IMR-90 (cell line): ENCODE measurements at regions not wholly inside any gene's neighbourhood (a gene's known extent, or its start where the extent isn't known, plus 50 kb on each side); places are given as distances from the start of the nearest gene placed in this dataset.

Experiments used
- ATAC-seq: fragments of 200-7000 bp; cut with Tn5 transposase; 2 replicates; pipeline ENCODE4 v1.9.1; 2020; ENCODE audit warnings: low read depth, mild to moderate bottlenecking, moderate library complexity
- BruUV-seq: library from RNA; stranded (reverse); fragments of 400-500 nt; replicated peaks from 2 replicates; lab custom pipeline; 2021; lab: Mats Ljungman, UMichigan
- CTCF ChIA-PET: fragments of 300-600 bp; formaldehyde crosslinking; extraction: SDS; loops from one replicate; lab custom pipeline; 2021; ENCODE audit warnings: antibody characterized with exemption; lab: Yijun Ruan, JAX
- POLR2A ChIA-PET: fragments of 300-600 bp; sonication (Branson Sonifier 250); formaldehyde crosslinking; loops from one replicate; lab custom pipeline; 2022; ENCODE audit warnings: antibody characterized with exemption; ENCODE audit not compliant: unreplicated experiment; lab: Charles Lee
- DNase-seq: peaks from one replicate; pipeline ENCODE4 v3.0.0; 2013
- H2AFZ ChIP-seq: replicated peaks from 2 replicates; pipeline ENCODE3; 2013; ENCODE audit warnings: low read length, mild to moderate bottlenecking; ENCODE audit not compliant: poor library complexity
- H2AK5ac ChIP-seq: 2 replicates; pipeline ENCODE4 v1.6.1; 2013; ENCODE audit warnings: low read depth, low read length, inconsistent platforms
- H2AK9ac ChIP-seq: replicated peaks from 2 replicates; pipeline ENCODE3; 2013; ENCODE audit warnings: mild to moderate bottlenecking, low read depth, low read length, moderate library complexity; ENCODE audit not compliant: poor library complexity
- H2BK120ac ChIP-seq: 2 replicates; pipeline ENCODE4 v1.6.1; 2013; ENCODE audit warnings: low read depth, low read length, inconsistent platforms
- H2BK15ac ChIP-seq: 3 replicates; pipeline ENCODE4 v1.6.1; 2013; ENCODE audit warnings: low read depth, low read length, inconsistent platforms
- H2BK20ac ChIP-seq: 2 replicates; pipeline ENCODE4 v1.6.1; 2013; ENCODE audit warnings: low read depth, mild to moderate bottlenecking, inconsistent platforms, low read length, moderate library complexity
- H2BK5ac ChIP-seq: 2 replicates; pipeline ENCODE4 v1.6.1; 2013; ENCODE audit warnings: mild to moderate bottlenecking, low read depth, low read length, inconsistent platforms; ENCODE audit not compliant: poor library complexity, severe bottlenecking
- H3K14ac ChIP-seq: replicated peaks from 2 replicates; pipeline ENCODE4 v1.6.1; 2013; ENCODE audit warnings: low read depth, low read length, inconsistent platforms
- H3K18ac ChIP-seq: 2 replicates; pipeline ENCODE4 v1.6.1; 2013; ENCODE audit warnings: low read depth, low read length, control low read depth
- H3K23ac ChIP-seq: 2 replicates; pipeline ENCODE4 v1.6.1; 2013; ENCODE audit warnings: low read depth, low read length, inconsistent platforms
- H3K27ac ChIP-seq: 2 replicates; pipeline ENCODE4 v1.5.1; 2013; ENCODE audit warnings: mild to moderate bottlenecking, control low read depth, low read length; ENCODE audit not compliant: insufficient read depth
- H3K27me3 ChIP-seq: 2 replicates; pipeline ENCODE4 v1.6.1; 2013; ENCODE audit warnings: low read length; ENCODE audit not compliant: control insufficient read depth, insufficient read depth
- H3K36me3 ChIP-seq: 2 replicates; pipeline ENCODE4 v1.6.1; 2013; ENCODE audit warnings: low read length, mixed read lengths; ENCODE audit not compliant: control insufficient read depth, insufficient read depth
- H3K4ac ChIP-seq: 2 replicates; pipeline ENCODE4 v1.6.1; 2013; ENCODE audit warnings: low read depth, low read length, inconsistent platforms
- H3K4me1 ChIP-seq: 2 replicates; pipeline ENCODE4 v1.6.1; 2013; ENCODE audit warnings: low read length, mixed read lengths; ENCODE audit not compliant: control insufficient read depth, insufficient read depth
- H3K4me2 ChIP-seq: 2 replicates; pipeline ENCODE4 v1.6.1; 2013; ENCODE audit warnings: low read depth, mild to moderate bottlenecking, control low read depth, low read length, moderate library complexity
- H3K4me3 ChIP-seq: 2 replicates; pipeline ENCODE4 v1.5.1; 2013; ENCODE audit warnings: low read depth, mild to moderate bottlenecking, control low read depth, low read length, moderate library complexity; ENCODE audit not compliant: insufficient read depth
- H3K56ac ChIP-seq: 2 replicates; pipeline ENCODE4 v1.6.1; 2013; ENCODE audit warnings: low read length, inconsistent platforms; ENCODE audit not compliant: insufficient read depth; ENCODE audit errors: extremely low read depth
- H3K79me1 ChIP-seq, 2 experiments: 2 replicates each; pipeline ENCODE4 v1.6.1; 2013; ENCODE audit warnings: low read length in 2 of 2, inconsistent platforms in 1 of 2, low read depth in 1 of 2
- H3K9ac ChIP-seq: 2 replicates; pipeline ENCODE4 v1.6.1; 2013; ENCODE audit warnings: low read depth, low read length, control low read depth
- H3K9me1 ChIP-seq: 2 replicates; pipeline ENCODE4 v1.6.1; 2013; ENCODE audit warnings: low read length, inconsistent platforms; ENCODE audit not compliant: insufficient read depth
- H3K9me3 ChIP-seq: 2 replicates; pipeline ENCODE4 v1.6.1; 2013; ENCODE audit warnings: low read length; ENCODE audit not compliant: control insufficient read depth, insufficient read depth
- H4K20me1 ChIP-seq: 2 replicates; pipeline ENCODE4 v1.6.1; 2013; ENCODE audit warnings: low read length, inconsistent platforms; ENCODE audit not compliant: insufficient read depth
- H4K5ac ChIP-seq: 2 replicates; pipeline ENCODE4 v1.6.1; 2013; ENCODE audit warnings: mild to moderate bottlenecking, low read depth, low read length, control low read depth
- H4K8ac ChIP-seq, 2 experiments: 2 replicates each; pipeline ENCODE4 v1.6.1; 2013; ENCODE audit warnings: low read depth in 2 of 2, low read length in 2 of 2, control low read depth in 1 of 2, inconsistent platforms in 1 of 2
- H4K91ac ChIP-seq: 2 replicates; pipeline ENCODE4 v1.6.1; 2013; ENCODE audit warnings: low read depth, low read length, inconsistent platforms; ENCODE audit not compliant: insufficient read depth
- BHLHE40 ChIP-seq: fragments of 150-350 bp; IDR thresholded peaks from 2 replicates; pipeline ENCODE4 v1.6.1; 2016; ENCODE audit warnings: mild to moderate bottlenecking, low read depth, low read length
- CEBPB ChIP-seq: IDR thresholded peaks from 2 replicates; pipeline ENCODE4 v1.6.1; 2012; ENCODE audit warnings: low read depth, low read length, improper control_type of control experiment
- CHD1 ChIP-seq: IDR thresholded peaks from 2 replicates; pipeline ENCODE4 v1.6.1; 2012; ENCODE audit warnings: low read depth, low read length, improper control_type of control experiment
- FOS ChIP-seq: fragments of 150-350 bp; IDR thresholded peaks from 2 replicates; pipeline ENCODE4 v1.6.1; 2016; ENCODE audit warnings: low read depth, low read length
- MAFK ChIP-seq: IDR thresholded peaks from 2 replicates; pipeline ENCODE4 v1.6.1; 2012; ENCODE audit warnings: low read depth, low read length, improper control_type of control experiment
- MAZ ChIP-seq: IDR thresholded peaks from 2 replicates; pipeline ENCODE4 v1.6.1; 2012; ENCODE audit warnings: low read depth, mild to moderate bottlenecking, low read length, improper control_type of control experiment, moderate library complexity, borderline replicate concordance
- MXI1 ChIP-seq: IDR thresholded peaks from 2 replicates; pipeline ENCODE4 v1.6.1; 2012; ENCODE audit warnings: low read depth, mild to moderate bottlenecking, low read length, moderate library complexity, borderline replicate concordance
- NFE2L2 ChIP-seq: fragments of 150-350 bp; IDR thresholded peaks from 2 replicates; pipeline ENCODE4 v1.6.1; 2016; ENCODE audit warnings: low read depth, mild to moderate bottlenecking, low read length
- POLR2A ChIP-seq: IDR thresholded peaks from 2 replicates; pipeline ENCODE4 v1.6.1; 2012; ENCODE audit warnings: mild to moderate bottlenecking, low read depth, low read length
- RCOR1 ChIP-seq: IDR thresholded peaks from 2 replicates; pipeline ENCODE4 v1.6.1; 2012; ENCODE audit warnings: mild to moderate bottlenecking, low read length, improper control_type of control experiment; ENCODE audit not compliant: insufficient replicate concordance
- RFX5 ChIP-seq: IDR thresholded peaks from 2 replicates; pipeline ENCODE4 v1.8.0; 2012; ENCODE audit warnings: low read depth, mild to moderate bottlenecking, low read length, moderate library complexity
- SMC3 ChIP-seq: fragments of 150-350 bp; IDR thresholded peaks from 2 replicates; pipeline ENCODE4 v1.6.1; 2016; ENCODE audit warnings: low read depth, mild to moderate bottlenecking, antibody characterized with exemption, low read length, moderate library complexity
- WGBS, 2 experiments: methylation state at CpG; one replicate each; pipeline versions ENCODE4 v1.1.5 to v1.1.7; 2013; ENCODE audit warnings: missing lambda C conversion rate in 2 of 2; ENCODE audit not compliant: insufficient read length in 1 of 2; ENCODE audit errors: extremely low coverage in 2 of 2; 5-methylcytosine and 5-hydroxymethylcytosine counted together
- dilution Hi-C: fragments of 300-500 bp; cut with HindIII; formaldehyde crosslinking; loops from one replicate; pipeline ENCODE4 v1.14.3; 2018; ENCODE audit warnings: low sequenced_read_pairs; ENCODE audit not compliant: unreplicated experiment
- in situ Hi-C: fragments of 300-500 bp; cut with MboI; formaldehyde crosslinking; loops from 3 replicates; pipeline ENCODE4 v1.14.3; 2019; ENCODE audit warnings: low sequenced_read_pairs, inconsistent platforms, mixed read lengths
- intact Hi-C: fragments of 100-400 bp; cut with micrococcal nuclease; formaldehyde crosslinking; loops from 2 replicates; pipeline ENCODE4 v1.10.0; 2022
- TF ChIP-seq, protein P1 (sequence below): conservative IDR thresholded peaks from 2 replicates; pipeline ENCODE4 v1.5.1; 2012; ENCODE audit warnings: mild to moderate bottlenecking, low read depth, low read length, improper control_type of control experiment

DNA sequence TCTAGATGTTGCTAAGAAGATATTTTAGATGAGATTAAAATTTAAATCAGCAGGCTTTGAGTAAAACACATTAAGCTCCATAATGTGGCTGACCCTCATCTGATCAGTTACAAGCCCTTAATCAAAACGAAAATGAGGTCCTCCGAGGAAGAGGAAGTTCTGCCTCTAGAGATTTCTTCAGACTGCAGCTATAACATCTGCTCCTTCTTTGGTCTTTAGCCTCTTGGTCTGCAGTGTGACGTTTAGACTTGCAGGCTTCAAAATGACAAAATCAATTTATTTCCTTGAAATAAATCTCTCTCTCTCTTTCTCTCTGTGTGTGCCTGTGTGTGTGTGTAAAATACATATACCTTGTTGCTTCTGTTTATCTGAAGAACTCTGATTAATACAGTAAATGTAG is 1429.8 kb upstream of the CDH9 start:
- in situ Hi-C loops (no loop called here), dilution Hi-C loops (no loop called here), intact Hi-C loops (no loop called here)
- ChIA-PET CTCF (no interaction called here), POLR2A (no interaction called here)
- Histone ChIP-seq H4K20me1 (no peaks in the 10 kb centered on the region), H3K79me1 (no peaks in the 10 kb centered on the region), H3K36me3 (no peaks in the 10 kb centered on the region), H4K5ac (no peak overlapping the region), H3K9me3 (no peaks in the 10 kb centered on the region), H2AK9ac (no peak overlapping the region), H4K91ac (no peak overlapping the region), H3K56ac (no peak overlapping the region), H3K14ac (no peak overlapping the region), H2AFZ (no peak overlapping the region), H3K9me1 (no peaks in the 10 kb centered on the region), H2BK15ac (no peak overlapping the region), H3K4me2 (no peak overlapping the region), H3K18ac (no peak overlapping the region), H3K27me3 (no peaks in the 10 kb centered on the region), H3K4ac (no peak overlapping the region), H3K4me3 (no peak overlapping the region), H3K27ac (no peak overlapping the region), H4K8ac (no peak overlapping the region), H3K4me1 (no peaks in the 10 kb centered on the region), H2BK20ac (no peak overlapping the region), H3K23ac (no peak overlapping the region), H2BK5ac (no peak overlapping the region), H3K9ac (no peak overlapping the region), H2BK120ac (no peak overlapping the region), H2AK5ac (no peak overlapping the region)
- DNase-seq (no peak), ATAC-seq (no peak)
- TF ChIP-seq SMC3 (no peak), RCOR1 (no peak), MXI1 (no peak), CEBPB (no peak), FOS (no peak), MAZ (no peak), BHLHE40 (no peak), RFX5 (no peak), POLR2A (no peak), NFE2L2 (no peak), CHD1 (no peak), MAFK (no peak)
- TF ChIP-seq, protein P1, sequence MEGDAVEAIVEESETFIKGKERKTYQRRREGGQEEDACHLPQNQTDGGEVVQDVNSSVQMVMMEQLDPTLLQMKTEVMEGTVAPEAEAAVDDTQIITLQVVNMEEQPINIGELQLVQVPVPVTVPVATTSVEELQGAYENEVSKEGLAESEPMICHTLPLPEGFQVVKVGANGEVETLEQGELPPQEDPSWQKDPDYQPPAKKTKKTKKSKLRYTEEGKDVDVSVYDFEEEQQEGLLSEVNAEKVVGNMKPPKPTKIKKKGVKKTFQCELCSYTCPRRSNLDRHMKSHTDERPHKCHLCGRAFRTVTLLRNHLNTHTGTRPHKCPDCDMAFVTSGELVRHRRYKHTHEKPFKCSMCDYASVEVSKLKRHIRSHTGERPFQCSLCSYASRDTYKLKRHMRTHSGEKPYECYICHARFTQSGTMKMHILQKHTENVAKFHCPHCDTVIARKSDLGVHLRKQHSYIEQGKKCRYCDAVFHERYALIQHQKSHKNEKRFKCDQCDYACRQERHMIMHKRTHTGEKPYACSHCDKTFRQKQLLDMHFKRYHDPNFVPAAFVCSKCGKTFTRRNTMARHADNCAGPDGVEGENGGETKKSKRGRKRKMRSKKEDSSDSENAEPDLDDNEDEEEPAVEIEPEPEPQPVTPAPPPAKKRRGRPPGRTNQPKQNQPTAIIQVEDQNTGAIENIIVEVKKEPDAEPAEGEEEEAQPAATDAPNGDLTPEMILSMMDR: no peak
- no TSS peak for BruUV-seq
- no CpG with 5 or more reads among the region's 3 CpGs for WGBS, 2 experiments
